ENCODE measurements at regions not wholly inside any gene's neighbourhood (a gene's known extent, or its start where the extent isn't known, plus 50 kb on each side); places are given as distances from the start of the nearest gene placed in this dataset.

- no peak overlapping the region for H3K4me3 ChIP-seq
These were observed 373.3 kb upstream of the DIAPH2 start for GRCh38 chrX:96311366-96311765.

GRCh38 chrX:96314985-96315384 lies 369.7 kb upstream of the DIAPH2 start:
- no peak overlapping the region for H3K27ac ChIP-seq

More at GRCh38 chrX:96311366-96311765, 373.3 kb upstream of the DIAPH2 start:
- H3K27ac ChIP-seq = no peak overlapping the region

GRCh38 chrX:96361844-96362243 lies 322.8 kb upstream of the DIAPH2 start:
- Histone ChIP-seq H3K4me3 (no peak overlapping the region), H3K27ac (no peak overlapping the region)

More at GRCh38 chrX:96314985-96315384, 369.7 kb upstream of the DIAPH2 start:
- H3K4me3 ChIP-seq = no peak overlapping the region

- no peak overlapping the region for H3K27ac ChIP-seq
- no peak overlapping the region for H3K4me3 ChIP-seq
These were observed 312.2 kb upstream of the DIAPH2 start for GRCh38 chrX:96372313-96373046.

DNA sequence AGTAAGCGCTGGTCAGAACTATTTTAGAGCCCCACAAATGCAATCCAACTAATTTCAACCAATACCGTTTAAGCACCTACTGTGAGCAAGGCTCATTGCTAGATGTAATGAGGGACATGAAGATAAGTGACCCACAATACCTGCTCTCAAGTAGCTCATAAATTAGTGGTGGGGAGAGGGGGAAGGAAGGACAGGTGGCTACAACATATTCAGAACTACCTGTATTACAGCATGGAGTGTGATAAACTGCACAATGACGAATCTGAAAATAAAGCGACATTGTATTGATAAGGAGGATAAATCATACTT lies 311.6 kb upstream of the DIAPH2 start:
- H3K4me3 ChIP-seq = no peak overlapping the region
- no peak overlapping the region for H3K27ac ChIP-seq

- no peak overlapping the region for H3K4me3 ChIP-seq
These were observed 308.4 kb upstream of the DIAPH2 start for GRCh38 chrX:96376266-96376665.

DNA sequence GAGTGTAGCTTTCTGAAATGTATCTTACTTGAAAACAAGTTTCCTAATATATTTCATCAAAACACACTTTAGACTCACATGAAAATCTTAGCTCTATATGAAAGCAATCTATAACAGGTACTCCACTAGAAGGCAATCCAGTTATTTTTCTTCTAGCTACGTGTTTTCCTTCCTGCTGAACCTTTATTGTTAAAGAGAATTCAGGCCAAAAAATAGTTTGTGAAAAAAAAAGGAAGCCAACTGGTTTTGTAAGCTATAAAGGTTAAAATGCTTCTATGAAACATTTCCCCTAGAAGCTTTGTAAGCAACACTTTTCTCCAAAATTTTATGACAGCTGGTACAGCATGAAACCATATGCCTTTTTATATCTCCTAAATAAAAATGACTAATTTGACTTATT lies 304.7 kb upstream of the DIAPH2 start:
- H3K4me3 ChIP-seq = no peak overlapping the region
- no peak overlapping the region for H3K27ac ChIP-seq

More at GRCh38 chrX:96376266-96376665, 308.4 kb upstream of the DIAPH2 start:
- no peak overlapping the region for H3K27ac ChIP-seq

DNA sequence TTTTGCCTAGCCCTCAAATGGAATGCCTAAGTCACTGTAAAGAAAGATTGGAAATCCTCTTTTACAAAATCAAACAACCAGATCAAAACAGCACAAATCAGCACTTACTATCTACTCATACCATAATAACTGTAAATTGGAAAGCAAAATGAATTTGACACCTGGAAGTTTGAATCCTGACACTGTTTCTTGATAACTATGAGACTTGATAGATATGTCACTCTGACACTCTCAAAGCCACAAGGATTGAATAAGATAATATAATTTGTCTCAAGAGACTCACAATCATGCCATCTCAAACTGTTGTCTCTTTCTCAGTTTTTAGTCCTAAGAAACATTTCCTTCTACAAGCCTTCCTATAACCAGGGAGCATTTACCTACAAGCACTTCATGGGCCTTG lies 302.6 kb upstream of the DIAPH2 start:
- Histone ChIP-seq H3K4me3 (no peak overlapping the region), H3K27ac (no peak overlapping the region)

DNA sequence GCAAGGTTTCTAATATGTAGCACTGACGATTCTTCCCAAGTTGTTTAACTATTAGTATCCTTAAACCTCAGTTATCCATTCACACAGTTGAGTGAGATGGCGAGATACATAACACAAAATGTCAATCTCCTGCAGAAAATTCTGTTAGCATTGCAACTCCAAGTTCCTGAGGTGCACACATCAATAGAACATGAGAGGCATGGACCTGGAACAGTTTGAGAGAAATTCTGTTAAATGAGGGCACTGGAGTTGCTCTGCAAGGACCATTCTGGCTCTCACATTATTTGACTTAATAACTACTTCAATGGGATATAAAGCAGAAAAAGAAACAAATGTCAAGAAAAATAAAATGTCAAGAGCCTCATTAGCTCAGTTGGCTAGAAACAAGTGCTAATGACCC lies 301.2 kb upstream of the DIAPH2 start:
- Histone ChIP-seq H3K4me3 (no peak overlapping the region), H3K27ac (no peak overlapping the region)

GRCh38 chrX:96386325-96386724 lies 298.3 kb upstream of the DIAPH2 start:
- no peak overlapping the region for H3K4me3 ChIP-seq
- no peak overlapping the region for H3K27ac ChIP-seq

GRCh38 chrX:96386981-96387380 lies 297.7 kb upstream of the DIAPH2 start:
- Histone ChIP-seq H3K27ac (no peak overlapping the region), H3K4me3 (no peak overlapping the region)

DNA sequence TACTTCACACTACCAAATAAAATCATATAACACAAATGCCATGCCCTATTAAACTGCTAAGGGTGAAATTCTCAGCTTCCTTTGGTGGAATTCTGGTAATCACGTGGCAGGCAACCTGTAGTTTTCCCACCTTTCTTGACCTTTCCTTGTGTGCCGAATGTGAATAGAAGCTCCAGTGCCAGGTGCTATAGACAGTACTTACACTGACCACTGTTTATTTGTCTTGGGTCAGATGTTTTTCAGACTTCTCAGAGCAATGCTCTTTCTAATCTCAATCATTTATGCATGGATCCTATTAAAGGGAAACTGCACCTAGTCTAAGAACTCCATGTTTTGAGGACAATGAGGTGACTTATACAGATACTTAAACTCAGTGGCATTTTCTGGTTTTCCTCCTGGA lies 296.8 kb upstream of the DIAPH2 start:
- Histone ChIP-seq H3K27ac (no peak overlapping the region), H3K4me3 (no peak overlapping the region)

DNA sequence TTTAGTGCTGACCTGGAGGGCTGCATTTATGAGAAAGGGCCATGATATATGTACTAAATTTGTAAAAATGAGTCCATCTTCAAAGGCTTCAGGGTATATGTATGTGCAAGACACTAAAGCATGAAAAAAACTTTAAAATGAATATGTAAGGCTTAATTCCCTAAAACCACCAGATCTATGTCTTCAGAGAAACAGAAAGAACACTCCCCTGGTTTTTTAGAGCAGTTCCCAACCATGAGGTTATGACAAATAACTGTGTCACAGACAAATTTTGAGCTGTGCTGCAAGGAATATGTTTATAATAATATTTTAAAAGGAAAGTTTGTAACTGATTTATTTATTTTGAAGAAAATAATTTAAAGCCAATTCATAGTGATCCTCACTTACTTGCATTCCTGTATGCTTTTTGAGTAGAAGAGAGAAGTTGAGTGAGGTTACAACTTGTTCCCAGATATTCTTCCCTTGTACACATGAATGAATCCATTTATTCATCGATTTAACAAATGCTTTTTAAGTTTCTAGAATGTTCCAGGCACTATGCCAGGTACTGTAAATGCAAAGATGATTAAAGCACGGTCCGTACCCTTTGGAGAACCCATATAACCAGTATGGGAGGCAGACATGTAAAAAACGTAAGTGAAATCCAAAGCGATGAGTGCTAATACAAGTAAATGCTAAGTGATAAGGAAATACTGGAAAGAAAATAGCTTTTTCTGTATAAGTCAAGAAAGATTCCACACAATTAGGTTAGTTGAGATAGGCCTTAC lies 295.2 kb upstream of the DIAPH2 start:
- no peak overlapping the region for H3K4me3 ChIP-seq

GRCh38 chrX:96394598-96394997 lies 290.0 kb upstream of the DIAPH2 start:
- no peak overlapping the region for H3K27ac ChIP-seq
- no peak overlapping the region for H3K4me3 ChIP-seq

More for the DNA sequence above, 295.2 kb upstream of the DIAPH2 start:
- no peak overlapping the region for H3K27ac ChIP-seq

GRCh38 chrX:96403446-96403845 lies 281.2 kb upstream of the DIAPH2 start:
- H3K27ac ChIP-seq = no peak overlapping the region
- H3K4me3 ChIP-seq = no peak overlapping the region

DNA sequence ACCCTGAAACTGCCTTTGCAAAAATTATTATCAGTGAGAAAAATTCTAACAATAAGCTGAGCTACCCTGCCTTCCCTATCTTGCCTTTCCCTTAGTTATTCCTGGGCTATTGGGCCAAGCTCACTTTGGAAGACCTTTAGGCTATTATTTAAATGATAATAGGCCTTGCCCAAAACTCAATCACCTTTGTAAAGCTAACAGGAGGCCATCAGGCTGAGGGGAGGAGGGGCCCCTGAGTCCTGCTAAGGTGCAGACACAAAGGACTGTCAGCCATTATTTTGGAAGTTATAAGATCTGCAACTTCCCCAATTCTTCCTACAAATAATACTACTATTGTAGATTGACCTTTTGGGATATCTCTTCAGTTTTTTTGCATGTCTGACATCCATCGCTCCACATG lies 278.8 kb upstream of the DIAPH2 start:
- H3K27ac ChIP-seq = no peak overlapping the region
- no peak overlapping the region for H3K4me3 ChIP-seq

DNA sequence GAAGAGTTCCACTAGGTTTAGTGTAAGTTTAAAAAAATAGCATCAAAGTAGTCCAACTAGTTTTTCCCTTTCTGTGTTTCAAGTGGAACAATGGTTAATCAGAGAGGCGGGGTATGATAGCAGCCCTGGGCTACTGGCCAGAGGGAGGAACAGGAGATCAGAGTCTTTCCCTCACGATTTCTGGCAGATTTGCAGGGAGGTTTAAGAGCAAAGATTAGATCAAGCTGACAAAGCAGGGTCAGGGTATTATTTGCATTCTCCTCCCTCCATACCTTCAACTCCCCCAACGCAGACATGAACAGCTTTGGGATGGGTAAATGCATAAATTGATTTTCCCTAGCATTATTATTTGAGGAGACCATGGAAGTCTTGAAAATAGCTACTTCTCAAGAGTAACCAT lies 277.6 kb upstream of the DIAPH2 start:
- Histone ChIP-seq H3K27ac (peak overlapping the region in 2 of 21 experiments; percentile 19 to 46), H3K4me3 (no peak overlapping the region)

DNA sequence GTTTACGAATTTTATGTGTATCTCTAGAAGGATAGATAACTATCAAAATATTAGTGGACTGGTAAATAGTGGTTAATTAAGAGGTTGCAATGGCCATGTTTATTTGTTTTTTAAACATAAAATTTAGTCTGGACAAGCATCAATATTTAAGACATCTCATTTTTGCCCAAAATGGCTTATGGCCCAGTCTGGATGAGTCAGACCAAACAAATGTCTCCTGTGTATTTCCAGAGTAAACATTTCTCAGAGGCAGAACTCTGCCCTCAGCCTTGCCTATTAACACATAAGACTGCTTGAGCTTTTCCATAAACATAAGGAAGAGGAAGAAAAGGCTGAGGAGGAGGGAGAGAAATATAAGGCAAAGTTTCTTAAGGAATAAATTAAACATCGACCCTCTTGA lies 277.1 kb upstream of the DIAPH2 start:
- Histone ChIP-seq H3K27ac (peak overlapping the region in 2 of 21 experiments; percentile 11 to 46), H3K4me3 (no peak overlapping the region)

GRCh38 chrX:96407981-96408380 lies 276.7 kb upstream of the DIAPH2 start:
- Histone ChIP-seq H3K4me3 (no peak overlapping the region), H3K27ac (peak overlapping the region in 2 of 21 experiments; percentile 11 to 33)

DNA sequence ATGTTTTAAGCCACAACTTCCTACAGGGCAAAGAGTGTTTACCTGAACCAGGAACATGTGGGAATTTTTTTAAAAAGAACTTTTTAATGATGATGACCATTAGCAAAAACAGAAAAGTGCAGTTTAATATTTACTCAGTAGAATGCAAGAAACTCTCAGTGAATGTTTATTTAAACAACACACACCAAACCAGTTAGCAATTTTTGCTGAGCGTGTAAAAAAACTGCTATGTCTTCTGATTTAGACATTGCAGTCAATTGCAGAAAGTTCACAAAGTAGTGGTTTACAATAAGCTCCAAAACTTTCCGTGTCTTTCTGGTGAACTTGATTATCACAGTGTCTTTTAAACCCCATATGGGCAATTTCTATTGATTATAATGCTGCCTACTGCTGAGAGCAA lies 273.7 kb upstream of the DIAPH2 start:
- Histone ChIP-seq H3K27ac (no peak overlapping the region), H3K4me3 (no peak overlapping the region)

DNA sequence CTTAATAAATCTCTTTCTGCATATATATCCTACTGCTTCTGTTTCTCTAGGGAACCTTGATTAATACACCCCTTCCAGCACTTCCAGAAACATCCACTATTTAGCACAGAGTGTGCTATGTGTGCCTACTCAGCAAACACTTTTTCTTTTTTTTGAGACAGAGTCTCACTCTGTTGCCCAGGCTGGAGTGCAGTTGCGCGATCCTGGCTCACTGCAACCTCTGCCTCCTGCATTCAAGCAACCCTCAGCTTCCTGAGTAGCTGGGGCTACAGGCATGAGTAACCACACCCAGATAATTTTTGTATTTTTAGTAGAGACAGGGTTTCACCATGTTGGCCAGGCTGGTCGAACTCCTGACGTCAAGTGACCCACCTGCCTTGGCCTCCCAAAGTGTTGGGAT lies 266.9 kb upstream of the DIAPH2 start:
- Histone ChIP-seq H3K27ac (no peak overlapping the region), H3K4me3 (no peak overlapping the region)
